DMS 273 (cell line): ENCODE measurements at regions not wholly inside any gene's neighbourhood (a gene's known extent, or its start where the extent isn't known, plus 50 kb on each side); places are given as distances from the start of the nearest gene placed in this dataset.
A peak's percentile ranks its signal among the peaks of the same experiment; 100 is the strongest.

Experiments used
- DNase-seq: peaks from one replicate; lab custom pipeline; 2025; ENCODE audit not compliant: unreplicated experiment; lab: John Stamatoyannopoulos, UW

DNA sequence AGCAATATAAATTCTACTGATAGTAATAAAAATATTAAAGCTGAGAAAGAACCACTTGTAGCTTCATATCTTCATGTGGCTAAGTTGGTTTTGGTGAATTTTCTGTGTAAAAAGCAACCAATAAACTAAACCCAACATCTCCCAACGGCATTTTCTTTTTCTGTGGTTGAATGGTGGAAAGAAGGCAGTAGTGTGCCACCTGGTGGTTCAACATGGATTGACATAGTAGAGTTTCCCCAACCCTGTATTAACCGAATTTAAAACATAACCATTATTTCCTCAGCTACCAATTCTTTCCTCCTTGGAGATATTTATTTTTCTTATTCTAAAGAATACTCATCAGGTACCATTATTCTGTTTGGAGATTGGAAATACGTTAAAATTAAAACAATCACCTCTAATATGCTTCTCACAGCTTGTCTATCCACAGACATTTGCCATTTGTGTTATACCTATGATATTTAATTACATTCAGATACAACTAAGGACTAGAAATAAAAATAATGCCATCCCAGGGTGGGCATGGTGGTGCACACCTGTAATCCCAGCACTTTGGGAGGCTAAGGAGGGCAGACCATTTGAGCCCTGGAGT, 117.1 kb upstream of the EEF1E1 start:
- DNase-seq = peak; percentile 67

DNA sequence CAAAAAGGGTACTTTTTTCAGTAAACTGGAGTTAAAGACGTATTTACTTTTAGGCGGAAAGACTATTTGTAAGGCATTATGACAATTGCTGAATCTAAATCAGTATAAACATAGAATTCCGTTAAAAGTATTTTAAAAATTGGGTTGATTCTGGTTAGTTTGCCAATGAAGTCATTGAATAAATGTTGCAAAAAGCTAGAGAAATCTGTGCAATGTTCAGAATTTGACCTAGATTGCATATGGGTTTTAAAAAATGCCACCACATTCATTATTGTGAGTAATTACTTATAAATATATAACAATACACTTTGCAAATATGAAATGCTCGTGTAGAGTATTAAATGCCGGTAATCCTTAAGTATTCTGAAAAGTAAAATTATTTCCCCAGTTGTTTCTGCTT, 116.5 kb upstream of the EEF1E1 start:
- no peak for DNase-seq

DNA sequence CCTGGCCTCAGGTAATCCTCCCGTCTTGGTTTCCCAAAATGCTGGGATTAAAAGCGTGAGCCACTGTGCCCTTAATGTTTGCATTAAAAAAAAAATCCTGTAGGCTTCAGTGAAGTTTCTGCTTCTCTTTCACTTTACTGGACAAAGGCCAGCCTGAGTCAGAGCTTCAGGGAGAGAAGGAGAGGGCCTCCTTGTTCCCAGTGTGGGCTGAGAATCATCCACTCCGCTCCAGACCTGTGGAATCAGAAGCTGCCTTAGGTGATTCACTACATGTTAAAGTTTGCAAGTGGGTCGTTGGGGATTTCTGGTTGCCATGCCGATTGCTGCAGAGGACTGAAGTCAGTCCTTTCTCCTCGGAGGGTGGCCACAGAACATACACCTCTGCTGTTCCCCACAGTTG, 113.3 kb upstream of the EEF1E1 start:
- DNase-seq = no peak

DNA sequence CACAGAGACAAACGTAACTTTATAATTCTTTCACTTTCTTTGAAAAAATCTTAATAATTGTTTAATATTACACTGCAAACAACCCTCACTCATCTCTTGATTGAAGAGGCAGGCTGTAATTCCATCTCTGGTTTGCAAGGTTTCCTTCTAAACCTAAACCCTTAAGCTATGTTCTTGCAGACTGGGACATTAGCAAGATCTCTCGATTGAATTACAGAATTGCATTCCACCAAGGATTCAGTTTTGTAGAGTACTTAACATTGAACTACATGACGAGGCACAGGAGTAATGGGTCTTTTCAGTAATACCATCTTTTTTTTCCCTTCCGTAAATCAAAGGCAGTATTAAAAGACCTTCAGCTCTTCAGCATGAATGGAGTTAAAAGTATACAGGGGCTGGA, 111.6 kb upstream of the EEF1E1 start:
- no peak for DNase-seq

DNA sequence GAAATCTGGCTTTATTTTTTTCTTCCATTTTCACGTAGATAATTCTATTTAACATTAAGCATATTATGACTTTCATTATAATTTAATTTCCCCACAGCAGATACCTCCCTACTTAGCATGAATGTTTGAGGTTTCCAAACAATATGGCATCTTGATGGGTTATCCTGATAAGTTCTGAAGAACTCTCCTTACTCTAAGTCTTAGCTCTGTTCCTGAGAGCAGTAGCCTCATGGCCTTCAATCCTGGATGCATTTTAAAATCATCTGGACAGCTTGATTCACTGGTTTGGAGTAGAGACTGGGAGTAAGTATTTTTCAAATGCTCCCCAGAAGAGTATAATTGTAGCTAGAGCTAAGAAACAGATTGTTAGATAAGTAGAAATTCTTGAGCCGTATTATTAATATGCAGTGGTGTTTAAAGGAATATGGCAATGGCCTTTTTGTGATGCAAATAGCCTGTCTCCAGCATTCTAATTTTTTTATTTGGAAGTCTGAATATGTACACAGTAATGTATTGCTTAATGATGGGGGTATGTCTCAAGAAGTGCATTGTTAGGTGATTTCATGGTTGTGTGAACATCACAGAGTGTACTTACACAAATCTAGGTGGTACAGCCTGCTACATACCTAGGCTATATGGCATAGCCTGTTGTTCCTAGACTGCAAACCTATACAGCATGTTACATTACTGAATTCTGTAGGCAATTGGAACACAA, 110.5 kb upstream of the EEF1E1 start:
- DNase-seq = no peak

DNA sequence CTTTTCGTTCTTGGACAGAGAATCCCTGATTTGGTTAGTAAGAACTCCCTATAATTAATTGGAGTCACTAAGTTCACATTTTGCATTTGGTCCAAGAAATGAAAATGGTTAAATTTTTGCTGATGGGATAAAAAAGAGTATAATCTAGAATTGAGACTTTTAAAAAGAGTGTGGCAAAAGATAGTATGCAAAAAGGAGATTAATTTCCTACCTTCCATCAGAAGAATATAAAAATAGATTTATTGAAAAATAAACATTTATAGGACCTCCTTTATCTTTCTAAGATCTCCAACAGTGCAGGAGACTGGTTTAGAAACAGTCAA, 105.5 kb upstream of the EEF1E1 start:
- no peak for DNase-seq

DNA sequence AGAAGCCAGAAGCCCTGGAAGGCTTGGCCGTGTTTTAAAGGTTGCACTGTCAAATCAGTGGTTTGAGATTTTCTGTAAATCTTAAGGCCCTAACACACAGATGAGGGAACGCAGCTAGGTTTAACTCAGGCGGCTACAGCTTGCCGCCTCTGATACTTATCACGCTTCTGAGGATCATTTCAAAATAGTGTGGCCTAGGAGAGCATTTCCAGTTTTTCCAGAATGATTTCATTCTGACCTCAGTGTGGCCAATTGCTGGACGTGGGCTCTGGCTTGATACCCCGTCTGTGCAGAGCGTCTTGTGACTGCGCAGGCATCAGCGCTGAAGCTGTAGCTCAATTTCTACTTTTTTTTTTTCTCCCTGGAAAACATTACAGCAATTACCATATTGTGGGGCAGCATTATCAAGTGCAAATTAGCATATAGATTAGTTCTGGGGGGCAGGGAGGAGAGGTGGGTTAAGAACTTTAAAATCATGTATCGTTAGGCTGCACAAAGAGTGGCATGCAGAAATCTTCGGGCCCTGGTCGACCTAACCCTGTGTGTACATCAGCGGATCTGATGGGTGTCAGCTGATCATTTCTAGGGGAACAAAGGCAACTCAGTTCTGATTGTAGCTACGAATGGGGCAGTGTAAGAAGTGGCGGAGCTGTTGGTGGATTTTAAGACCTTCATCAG, 105.0 kb upstream of the EEF1E1 start:
- DNase-seq = no peak

DNA sequence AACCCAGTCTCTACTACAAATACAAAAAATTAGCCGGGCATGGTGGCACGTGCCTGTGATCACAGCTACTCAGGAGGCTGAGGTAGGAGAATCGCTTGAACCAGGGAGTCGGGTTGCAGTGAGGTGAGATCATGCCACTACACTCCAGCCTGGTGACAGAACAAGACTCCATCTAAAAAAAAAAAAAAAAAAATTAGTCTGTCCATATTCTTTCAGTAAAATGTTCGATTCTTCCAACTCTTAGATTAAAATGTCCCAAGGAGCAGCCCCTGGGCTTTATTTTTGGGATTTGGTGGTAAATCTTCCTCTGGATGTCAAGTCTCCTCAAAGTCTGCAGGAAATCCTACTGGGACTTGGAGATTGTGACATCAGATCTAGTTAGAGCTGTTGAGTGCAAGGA, 101.0 kb upstream of the EEF1E1 start:
- no peak for DNase-seq

DNA sequence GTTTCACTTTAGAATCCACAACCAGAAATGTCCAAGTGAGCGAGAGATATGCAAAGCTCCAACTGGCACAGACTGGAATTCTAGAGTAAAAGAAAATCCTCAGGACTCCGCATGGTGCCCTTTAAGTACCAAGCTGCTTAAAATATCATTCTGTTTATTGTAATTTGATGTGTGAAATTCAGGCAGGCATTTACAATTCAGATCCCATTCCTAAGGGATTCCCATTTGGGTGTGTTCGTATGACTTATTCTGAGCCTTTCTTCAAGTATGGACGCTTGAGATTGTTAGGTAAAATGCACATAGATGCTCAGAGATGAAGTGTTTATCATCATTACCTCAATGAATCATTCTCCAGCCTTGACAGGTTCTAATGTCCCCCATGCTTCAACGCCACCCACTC, 99.3 kb upstream of the EEF1E1 start:
- no peak for DNase-seq

DNA sequence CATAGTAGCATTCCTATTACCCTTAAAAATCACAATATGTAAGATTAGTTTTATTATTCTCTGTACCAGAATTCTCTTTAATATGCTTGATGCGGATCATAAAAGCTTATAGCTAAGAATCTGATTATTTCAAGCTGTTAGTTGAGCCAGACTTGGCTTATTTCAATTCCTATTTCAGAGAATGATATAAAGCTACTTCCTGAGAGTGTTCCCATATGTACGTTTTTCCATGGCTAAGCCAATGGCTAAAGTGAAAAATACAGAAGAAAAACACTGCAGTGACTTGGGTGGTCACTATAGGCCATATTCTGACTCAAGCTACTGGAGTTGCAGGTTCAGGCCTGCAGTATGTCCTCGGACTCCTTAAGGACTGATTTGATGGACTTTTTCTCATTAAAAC, 97.9 kb upstream of the EEF1E1 start:
- DNase-seq = no peak

DNA sequence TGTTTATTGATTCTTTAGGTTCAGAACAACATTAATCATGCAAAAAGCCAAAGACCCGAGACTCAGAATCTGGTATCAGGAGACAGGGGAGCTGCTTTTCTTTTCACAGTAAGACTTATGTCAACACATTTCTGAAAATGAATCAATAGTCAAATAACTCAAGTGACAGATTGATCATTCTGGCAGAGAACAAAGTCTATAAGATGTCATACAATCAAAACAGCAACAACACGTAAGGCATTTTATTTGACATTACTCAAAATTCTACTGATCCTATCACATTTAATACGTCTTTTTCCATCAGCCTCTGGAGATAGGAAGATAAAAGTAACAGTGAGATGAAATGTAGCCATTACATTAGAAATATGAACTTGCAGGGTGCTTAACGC, 93.4 kb upstream of the EEF1E1 start:
- DNase-seq = no peak

DNA sequence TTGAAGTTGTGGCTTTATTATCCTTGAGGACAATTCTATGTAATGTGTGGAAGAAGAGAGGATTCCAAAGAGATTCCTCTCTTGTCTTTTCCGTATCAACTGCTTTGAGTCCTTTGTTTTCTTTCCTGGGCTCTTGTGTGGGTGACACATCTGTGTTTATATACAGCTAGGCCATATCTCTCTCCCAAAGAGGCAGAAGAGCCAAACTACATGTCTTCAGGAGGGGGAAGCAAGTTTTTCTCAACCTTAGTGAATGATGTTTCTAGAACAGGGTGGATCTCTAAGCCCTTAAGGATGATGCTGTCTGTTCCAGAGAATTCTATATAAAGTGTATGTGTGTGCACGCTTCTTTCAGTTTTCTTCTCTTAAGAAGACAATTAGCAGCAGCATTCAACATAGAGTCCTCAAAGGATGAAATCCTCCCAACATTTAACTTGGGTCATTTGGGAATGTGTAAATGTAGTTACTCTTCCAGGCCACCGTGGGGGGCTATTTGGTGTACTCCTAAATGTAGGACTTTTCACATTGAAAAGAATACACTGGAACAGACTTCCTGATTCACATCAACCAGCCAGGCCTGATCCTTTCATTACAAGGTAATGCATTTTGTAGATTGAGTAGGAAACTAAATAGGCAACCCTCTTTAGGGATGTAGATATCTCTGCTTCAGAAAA, 92.8 kb upstream of the EEF1E1 start:
- DNase-seq = peak; percentile 14

DNA sequence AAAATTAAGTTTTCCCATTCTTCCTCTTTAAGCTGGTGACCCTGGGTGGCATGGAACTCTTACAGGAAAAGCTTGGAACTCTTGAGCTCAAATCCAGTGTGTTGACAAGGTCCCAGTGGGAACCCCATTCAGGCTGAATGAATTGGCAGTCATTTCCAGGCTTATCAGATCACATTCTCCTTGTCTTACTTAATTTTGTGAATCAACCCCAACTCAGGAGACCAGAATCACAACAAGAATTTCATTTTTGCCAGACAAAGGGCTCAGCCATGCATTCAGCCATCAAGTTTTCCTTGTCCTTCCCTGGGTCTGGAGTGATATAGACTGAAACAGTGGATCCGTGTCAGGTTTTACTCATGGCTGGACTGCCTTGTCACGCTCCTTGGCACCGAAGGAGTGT, 92.1 kb upstream of the EEF1E1 start:
- no peak for DNase-seq

DNA sequence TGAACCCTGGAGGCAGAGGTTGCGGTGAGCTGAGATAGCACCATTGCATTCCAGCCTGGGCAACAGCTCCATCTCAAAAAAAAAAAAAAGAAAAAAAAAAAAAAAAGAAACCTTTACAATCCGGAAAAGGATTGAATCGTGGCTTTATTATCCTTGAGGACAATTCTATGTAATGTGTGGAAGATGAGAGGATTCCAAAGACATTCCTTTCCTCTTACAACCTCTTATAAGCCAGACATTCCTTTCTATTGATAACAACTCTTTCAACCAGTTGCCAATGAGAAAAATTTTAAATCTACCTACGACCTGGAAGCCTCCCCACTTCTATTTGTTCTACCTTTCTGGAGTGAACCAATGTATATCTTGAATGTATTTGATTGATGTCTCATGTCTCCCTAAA, 91.2 kb upstream of the EEF1E1 start:
- DNase-seq = no peak

DNA sequence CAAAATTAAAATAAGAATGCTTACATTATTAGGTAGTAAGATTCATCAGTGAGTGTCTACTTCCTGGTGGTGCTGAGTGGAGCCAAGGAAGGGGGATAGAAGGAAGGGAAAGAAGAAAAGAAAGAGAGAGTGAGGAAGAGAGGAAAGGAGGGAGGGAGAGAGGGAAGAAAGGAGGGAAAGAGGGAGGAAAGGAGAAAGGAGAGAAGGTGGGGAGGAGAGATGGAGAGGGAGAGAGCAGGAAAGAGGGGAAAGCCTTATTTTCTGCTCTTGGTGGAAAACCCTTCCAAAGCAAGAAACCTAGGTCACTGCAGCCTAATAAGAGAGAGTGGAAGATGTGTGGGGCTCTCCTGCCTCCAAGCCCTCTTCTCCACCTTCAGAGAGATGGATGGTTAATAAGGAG, 90.2 kb upstream of the EEF1E1 start:
- DNase-seq = no peak

DNA sequence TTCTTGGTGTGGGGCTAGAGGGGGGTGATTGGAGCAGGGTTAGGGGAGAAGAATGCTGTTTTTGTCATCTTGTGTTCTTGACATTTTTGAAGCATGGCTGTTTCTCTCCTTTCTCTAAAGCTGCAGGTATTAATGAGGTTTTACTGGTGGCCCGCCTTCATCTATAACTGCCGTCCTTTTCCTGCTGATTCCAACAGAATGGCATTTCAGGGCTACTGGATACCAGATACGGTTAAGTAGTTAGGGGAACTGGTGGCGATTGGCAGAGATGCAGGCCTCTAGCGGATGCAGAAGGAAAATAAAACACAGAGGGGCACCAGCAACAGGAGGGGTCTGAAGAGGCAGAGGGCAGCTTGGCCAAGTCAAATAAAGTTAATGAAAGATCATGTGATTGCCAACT, 89.7 kb upstream of the EEF1E1 start:
- DNase-seq = no peak

DNA sequence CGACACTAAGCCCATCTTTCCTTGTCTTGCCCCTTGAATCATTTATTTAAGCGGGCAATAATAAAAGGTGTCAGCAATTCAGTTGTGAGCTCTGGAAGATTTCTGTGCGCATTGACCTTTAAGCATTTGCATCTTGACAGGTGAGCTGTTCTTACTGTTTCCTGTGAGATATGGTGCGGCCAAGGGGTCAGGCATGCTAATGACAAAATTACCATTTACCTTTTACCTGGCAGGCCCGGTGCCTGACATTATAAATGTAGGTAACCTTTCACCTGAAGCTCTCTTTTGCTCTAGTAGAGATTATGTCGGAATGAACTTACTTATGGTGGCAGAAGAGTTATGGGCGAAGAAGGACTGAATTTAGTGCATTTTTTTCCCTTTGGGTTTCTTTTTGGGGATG, 89.3 kb upstream of the EEF1E1 start:
- no peak for DNase-seq

DNA sequence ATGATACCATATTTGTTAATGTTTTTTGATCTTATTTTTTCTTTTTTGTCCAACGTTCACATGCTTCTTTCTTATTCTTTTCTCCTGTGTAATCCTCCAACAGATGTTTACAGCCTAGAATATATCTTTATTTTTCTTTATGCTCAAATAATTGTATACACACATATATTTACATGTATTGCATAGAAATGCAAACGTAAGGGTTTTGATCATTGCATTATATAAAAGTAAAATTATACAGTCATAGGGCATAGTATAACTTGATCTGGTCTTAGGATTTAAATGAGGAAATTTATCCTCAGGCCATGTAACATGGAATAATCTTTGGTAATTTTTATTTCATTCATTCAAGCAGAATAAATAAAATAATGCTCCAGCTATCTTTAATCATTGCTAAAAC, 84.9 kb upstream of the EEF1E1 start:
- DNase-seq = no peak

DNA sequence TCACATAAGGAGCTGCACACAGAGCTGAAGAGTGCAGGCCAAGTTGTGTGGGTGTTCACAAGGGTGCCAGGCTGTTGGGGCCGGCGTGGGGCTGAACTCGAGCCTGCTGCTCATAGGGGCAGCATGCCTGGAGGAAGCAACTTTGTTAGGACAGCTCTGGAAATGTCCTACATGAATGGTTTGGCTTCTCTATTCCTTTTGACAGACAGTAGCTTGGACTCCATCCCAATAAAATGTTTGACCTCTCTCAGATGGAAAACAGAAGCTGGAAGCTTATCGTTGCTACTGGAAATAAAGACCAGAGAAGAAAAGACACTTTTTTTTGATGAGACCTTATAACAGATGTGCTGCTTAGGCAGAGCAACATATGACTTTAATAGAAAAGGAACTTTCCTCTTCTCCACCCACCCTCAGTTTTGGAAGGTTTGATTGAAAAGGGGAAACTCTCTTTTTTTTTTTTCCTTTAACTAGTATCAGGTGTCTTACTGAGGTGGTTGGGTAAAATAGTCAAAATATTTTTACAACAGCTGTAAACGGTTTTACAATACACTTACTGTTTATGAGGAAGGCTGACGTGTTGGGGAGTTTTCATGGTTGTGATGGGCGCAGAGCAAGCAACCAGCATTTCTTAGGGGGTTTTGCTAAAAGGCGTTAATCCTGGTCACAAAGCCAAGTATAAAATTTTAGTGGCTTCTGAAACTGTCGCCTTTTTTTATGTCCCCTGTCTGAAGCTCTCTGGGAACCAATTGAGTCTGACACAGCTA, 80.7 kb upstream of the EEF1E1 start:
- no peak for DNase-seq

DNA sequence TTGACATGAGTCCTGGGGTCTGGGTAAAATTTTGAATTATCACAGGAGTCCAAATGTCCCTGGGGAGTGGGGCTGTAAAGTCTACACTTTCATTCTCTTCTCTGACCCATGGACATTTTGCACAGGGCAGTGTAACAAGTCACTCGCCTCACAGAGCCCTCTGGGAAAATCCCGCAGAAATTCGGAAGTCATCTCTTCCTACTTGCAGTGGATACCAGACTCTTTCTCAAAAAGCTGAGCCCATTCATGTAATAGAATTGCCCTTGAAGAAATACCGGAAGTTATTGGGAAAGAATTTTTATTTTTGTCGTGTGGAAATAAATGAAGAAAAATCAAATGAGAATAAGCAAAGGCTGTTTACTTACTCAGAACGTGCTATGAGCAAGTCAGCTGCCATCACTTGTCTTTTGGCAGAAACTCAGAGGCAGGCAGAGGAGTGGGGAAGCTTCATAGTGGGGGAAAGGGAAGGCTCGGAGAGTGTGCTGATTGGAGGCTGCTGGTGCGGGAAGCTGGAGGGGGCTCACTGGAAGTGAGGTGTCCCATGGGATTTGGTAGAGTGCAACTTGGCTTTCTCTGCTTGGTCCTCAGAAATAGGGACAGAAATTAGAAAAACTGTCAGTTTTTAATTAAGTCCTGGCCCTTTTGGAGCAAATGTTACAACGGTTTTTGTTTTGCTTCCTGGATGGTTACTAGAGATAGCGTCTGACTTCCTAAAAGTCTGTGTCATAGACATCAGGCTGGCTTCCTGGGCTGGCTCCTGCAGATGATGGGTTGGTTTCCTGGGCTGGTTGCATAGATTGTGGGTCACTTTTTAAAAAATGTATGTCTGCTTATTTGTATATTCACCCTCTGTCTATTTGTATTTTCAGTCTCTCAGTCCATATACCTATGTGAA, 79.8 kb upstream of the EEF1E1 start:
- DNase-seq = no peak
